OCI-LY3 (cell line): ENCODE measurements at regions not wholly inside any gene's neighbourhood (a gene's known extent, or its start where the extent isn't known, plus 50 kb on each side); places are given as distances from the start of the nearest gene placed in this dataset.

Source experiments
- CTCF ChIP-seq: fragments of 200-600, 300-600 bp; sonication (generic); IDR thresholded peaks from 2 replicates; pipeline ENCODE4 v1.5.1; 2014; ENCODE audit warnings: antibody characterized with exemption, low read length, low read depth
- EZH2phosphoT487 ChIP-seq: fragments of 200-600 bp; shearing (Covaris generic); IDR thresholded peaks from 2 replicates; pipeline ENCODE4 v1.6.1; 2018; ENCODE audit warnings: antibody characterized with exemption, mixed run types, low read depth

DNA sequence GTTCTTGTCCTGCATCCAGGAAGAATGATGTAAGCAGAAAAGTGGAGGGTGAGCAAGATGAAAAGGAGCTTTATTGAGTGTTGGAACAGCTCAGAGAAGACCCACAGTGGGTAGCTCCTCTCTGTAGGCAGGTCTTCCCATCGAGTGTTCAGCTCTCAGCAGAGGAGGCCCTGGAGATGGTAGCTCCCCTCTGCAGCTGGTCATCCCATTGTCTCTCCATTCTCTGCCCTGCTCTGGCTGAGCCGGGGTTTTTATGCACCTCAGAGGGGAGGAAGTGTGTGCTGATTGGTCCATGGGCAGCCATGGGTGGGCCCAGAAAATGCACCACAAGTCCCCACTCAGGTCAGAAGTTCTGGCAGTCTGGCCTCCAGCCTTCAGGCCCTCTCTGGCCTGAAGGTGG, 713.7 kb downstream of the MATN1 start:
- TF ChIP-seq CTCF, result no peak
- TF ChIP-seq EZH2phosphoT487, result no peak
